ENCODE measurements at regions not wholly inside any gene's neighbourhood (a gene's known extent, or its start where the extent isn't known, plus 50 kb on each side); places are given as distances from the start of the nearest gene placed in this dataset.
"Not testable (repeated sequence)": the region's sequence is repeated elsewhere in the genome, so short reads cannot be mapped to it uniquely, and the experiment has no call there.

DNA sequence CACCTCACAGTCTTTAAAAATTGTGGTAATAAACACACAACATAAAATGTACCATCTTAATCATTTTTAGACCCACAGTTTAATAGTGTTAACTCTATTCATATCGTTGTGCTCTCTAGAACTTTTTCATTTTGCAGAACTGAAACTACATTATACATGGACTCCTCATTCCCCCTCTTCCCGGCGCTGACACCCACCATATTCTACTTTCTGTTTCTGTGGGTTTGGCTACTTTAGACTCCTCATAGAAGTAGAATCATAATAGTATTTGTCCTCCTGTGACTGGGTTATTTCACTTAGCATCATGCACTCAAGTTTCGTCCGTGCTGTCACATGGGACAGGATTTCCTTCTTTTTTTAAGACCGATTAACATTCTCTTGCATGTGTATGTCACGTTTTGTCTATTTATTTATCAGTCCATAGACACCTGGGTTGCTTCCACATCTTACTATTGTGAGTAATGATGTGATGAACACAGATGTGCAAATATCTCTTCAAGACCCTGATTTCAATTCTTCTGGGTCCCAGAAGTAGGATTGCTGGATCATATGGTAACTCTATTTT lies 62.9 kb upstream of the TMPRSS2 start:
- H3K4me3 ChIP-seq (ENCODE audit: low read length), result no peak overlapping the region
- 93% methylated on average over 6 of the region's 7 CpGs for WGBS
- no peak overlapping the region for H3K27ac ChIP-seq (ENCODE audit: low read depth, low read length)
- H3K9ac ChIP-seq (ENCODE audit: low read depth, low read length), result no peak overlapping the region
- H3K36me3 ChIP-seq (ENCODE audit: insufficient read depth, low read length), result no peaks in the 10 kb centered on the region
- H3K4me1 ChIP-seq (ENCODE audit: insufficient read depth, low read length), result no peaks in the 10 kb centered on the region
- H3K9me3 ChIP-seq (ENCODE audit: insufficient read depth, low read depth, low read length), result peaks cover 8% of the 10 kb centered on the region
- no peaks in the 10 kb centered on the region for H3K27me3 ChIP-seq (ENCODE audit: insufficient read depth, low read length)

DNA sequence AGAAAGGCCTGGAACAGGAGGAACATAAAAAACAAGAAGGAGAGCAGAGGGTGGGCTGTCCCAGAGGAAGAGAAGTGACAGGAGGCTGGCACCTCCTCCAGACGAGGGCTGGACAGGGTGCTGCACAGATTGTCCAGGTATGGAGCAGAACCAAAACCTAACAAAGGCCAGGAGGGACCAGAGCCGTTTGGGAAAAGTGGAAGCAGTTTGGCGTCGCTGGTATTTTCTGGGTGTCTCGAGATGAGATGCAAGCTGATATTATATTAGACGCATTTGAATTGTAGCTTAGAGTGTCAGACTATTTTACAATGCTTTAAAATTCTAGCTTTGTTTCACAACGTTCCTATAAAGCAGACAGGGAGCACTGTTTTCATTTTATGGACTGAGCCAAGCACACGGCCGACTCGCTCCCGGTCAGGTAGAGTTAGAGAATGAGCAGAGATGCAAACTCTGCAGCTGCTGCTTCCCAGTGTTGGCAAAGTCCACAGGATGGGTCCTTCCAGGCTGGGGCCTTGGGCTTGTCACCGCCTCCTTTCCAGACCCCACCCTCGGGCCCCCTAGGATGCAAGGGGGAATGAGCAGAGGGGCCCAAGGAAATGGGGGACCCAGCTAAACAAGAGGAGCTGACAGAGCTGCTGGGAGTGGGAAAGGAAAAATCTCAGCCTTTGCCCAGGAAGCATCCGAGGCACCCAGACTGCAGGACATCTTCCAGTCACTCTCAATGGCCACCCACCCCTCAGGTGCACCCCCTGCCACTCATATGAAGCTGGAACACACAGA lies 60.8 kb upstream of the TMPRSS2 start:
- Histone ChIP-seq H3K9ac (ENCODE audit: low read depth, low read length) (no peak overlapping the region), H3K27me3 (ENCODE audit: insufficient read depth, low read length) (no peaks in the 10 kb centered on the region), H3K27ac (ENCODE audit: low read depth, low read length) (no peak overlapping the region), H3K9me3 (ENCODE audit: insufficient read depth, low read depth, low read length) (no peaks in the 10 kb centered on the region), H3K4me3 (ENCODE audit: low read length) (no peak overlapping the region), H3K36me3 (ENCODE audit: insufficient read depth, low read length) (no peaks in the 10 kb centered on the region), H3K4me1 (ENCODE audit: insufficient read depth, low read length) (no peaks in the 10 kb centered on the region)
- WGBS, result 87% methylated on average over 14 of the region's 14 CpGs

DNA sequence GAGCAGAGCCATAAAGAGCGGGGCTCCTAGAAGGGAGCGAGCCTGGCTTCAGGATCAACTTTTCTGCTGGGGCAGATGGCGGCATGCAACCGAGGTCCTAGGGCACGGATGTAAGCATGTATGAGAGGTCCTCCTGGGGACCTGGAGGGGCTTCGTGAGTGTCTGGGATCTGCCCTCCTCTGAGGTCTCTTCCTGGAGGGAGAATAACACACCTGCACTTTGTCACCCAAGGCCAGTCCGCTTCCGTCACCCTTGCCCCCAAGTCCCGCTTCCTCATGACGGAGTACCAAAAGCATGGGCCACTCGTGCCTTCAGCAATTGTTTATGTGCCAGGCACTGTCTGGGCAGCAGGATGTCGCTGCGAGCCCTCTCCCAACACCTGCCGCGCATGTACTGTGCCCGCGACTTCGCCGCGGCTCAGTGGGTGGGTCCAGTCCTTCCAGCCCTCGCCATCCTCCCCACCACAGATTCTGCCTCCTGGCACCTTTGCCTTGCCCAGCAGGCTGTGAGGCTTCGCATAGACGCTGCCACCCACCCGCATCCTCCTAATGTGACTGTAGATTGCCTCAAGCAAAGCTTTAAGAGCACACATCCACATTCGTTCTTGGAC lies 60.0 kb upstream of the TMPRSS2 start:
- Histone ChIP-seq H3K4me1 (ENCODE audit: insufficient read depth, low read length) (no peaks in the 10 kb centered on the region), H3K27me3 (ENCODE audit: insufficient read depth, low read length) (no peaks in the 10 kb centered on the region), H3K36me3 (ENCODE audit: insufficient read depth, low read length) (no peaks in the 10 kb centered on the region), H3K27ac (ENCODE audit: low read depth, low read length) (no peak overlapping the region), H3K9ac (ENCODE audit: low read depth, low read length) (no peak overlapping the region), H3K4me3 (ENCODE audit: low read length) (no peak overlapping the region), H3K9me3 (ENCODE audit: insufficient read depth, low read depth, low read length) (no peaks in the 10 kb centered on the region)
- 89% methylated on average over 25 of the region's 25 CpGs for WGBS

DNA sequence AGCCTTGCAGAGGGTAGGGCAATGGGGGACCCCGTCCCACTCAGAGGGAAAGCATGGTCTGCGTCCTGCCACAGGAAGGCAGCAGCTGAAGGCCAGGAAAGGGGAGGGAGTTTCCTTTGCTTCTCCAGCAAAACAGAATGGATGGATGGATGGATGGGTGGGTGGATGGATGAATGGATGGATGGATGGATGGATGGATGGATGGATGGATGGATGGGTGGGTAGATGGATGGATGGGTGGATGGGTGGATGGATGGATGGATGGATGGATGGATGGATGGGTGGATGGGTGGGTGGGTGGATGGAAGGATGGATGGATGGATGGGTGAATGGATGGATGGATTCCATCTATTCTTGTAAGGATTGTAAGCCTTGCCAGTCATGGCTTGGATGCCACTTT lies 59.3 kb upstream of the TMPRSS2 start:
- not testable (repeated sequence) for H3K27me3 ChIP-seq (ENCODE audit: insufficient read depth, low read length); H3K9me3 ChIP-seq (ENCODE audit: insufficient read depth, low read depth, low read length); H3K4me1 ChIP-seq (ENCODE audit: insufficient read depth, low read length); H3K4me3 ChIP-seq (ENCODE audit: low read length); H3K9ac ChIP-seq (ENCODE audit: low read depth, low read length); H3K36me3 ChIP-seq (ENCODE audit: insufficient read depth, low read length); H3K27ac ChIP-seq (ENCODE audit: low read depth, low read length)
- WGBS, result 94% methylated on average over 2 of the region's 2 CpGs

DNA sequence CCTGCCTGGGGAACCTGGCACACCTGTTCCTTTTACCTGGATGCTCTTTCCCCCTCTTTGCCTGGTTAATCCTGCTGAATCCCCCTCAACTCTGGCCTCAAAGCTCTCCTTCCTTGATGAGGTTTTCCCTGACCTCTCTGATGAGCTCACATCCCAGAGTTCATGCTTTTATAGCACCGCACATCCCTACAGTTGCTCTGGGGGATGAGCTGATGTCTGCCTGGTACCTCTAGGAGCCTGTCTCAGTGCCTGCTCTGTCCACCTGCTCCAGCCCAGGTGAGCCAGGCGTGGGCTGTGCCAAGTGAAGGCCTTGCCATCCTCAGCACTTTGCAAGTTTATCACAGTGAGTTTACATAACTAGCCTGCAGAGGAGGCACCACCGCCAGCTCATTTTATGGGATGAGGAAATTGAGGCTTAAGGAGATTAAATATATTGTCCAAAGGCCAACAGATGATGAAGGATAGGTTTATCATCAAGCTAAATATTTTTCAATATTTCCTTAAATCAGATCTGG lies 58.6 kb upstream of the TMPRSS2 start:
- 96% methylated on average over 3 of the region's 3 CpGs for WGBS
- Histone ChIP-seq H3K27ac (ENCODE audit: low read depth, low read length) (no peak overlapping the region), H3K4me3 (ENCODE audit: low read length) (no peak overlapping the region), H3K9ac (ENCODE audit: low read depth, low read length) (no peak overlapping the region), H3K36me3 (ENCODE audit: insufficient read depth, low read length) (no peaks in the 10 kb centered on the region), H3K27me3 (ENCODE audit: insufficient read depth, low read length) (no peaks in the 10 kb centered on the region), H3K4me1 (ENCODE audit: insufficient read depth, low read length) (no peaks in the 10 kb centered on the region), H3K9me3 (ENCODE audit: insufficient read depth, low read depth, low read length) (no peaks in the 10 kb centered on the region)

DNA sequence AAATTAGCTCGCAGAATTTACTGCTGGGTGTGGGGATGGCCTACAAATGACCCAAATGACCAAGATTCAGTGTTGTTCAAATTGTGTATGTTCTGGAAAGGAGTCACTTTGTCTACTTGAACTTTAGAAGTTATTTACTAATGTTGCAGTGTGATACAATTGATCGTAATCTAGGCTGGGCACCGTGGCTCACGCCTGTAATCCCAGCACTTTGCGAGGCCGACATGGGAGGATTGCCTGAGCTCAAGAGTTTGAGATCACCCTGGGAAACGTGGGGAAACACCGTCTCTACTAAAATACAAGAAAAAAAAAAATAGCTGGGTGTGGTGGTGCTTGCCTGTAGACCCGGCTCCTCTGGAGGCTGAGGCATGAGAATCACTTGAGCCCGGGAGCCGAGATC lies 57.6 kb upstream of the TMPRSS2 start:
- Histone ChIP-seq H3K36me3 (ENCODE audit: insufficient read depth, low read length) (no peaks in the 10 kb centered on the region), H3K9ac (ENCODE audit: low read depth, low read length) (no peak overlapping the region), H3K4me3 (ENCODE audit: low read length) (no peak overlapping the region), H3K9me3 (ENCODE audit: insufficient read depth, low read depth, low read length) (no peaks in the 10 kb centered on the region), H3K4me1 (ENCODE audit: insufficient read depth, low read length) (no peaks in the 10 kb centered on the region), H3K27ac (ENCODE audit: low read depth, low read length) (no peak overlapping the region), H3K27me3 (ENCODE audit: insufficient read depth, low read length) (no peaks in the 10 kb centered on the region)
- 82% methylated on average over 11 of the region's 11 CpGs for WGBS

DNA sequence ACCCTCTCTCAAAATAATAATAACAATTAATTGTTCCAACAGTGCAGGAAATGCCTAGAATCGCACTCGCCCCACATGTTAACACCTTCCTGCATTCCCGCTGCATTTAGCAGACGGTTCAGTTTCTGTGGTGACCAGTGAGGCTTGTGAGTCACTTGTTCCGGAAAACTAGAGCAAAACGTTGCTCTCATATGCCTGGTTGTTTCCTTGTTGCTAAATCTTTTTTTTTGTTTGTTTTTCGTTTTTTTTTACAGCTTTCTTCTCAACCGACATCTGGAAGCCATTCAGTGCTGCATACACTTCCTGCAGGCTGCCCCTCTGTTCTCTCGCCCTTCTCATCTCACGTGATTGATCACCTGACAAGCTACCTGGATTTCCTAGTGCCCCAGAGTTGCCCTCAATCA lies 56.9 kb upstream of the TMPRSS2 start:
- no peak overlapping the region for H3K9ac ChIP-seq (ENCODE audit: low read depth, low read length)
- 88% methylated on average over 10 of the region's 10 CpGs for WGBS
- H3K27ac ChIP-seq (ENCODE audit: low read depth, low read length), result no peak overlapping the region
- no peaks in the 10 kb centered on the region for H3K36me3 ChIP-seq (ENCODE audit: insufficient read depth, low read length)
- no peaks in the 10 kb centered on the region for H3K9me3 ChIP-seq (ENCODE audit: insufficient read depth, low read depth, low read length)
- no peak overlapping the region for H3K4me3 ChIP-seq (ENCODE audit: low read length)
- no peaks in the 10 kb centered on the region for H3K27me3 ChIP-seq (ENCODE audit: insufficient read depth, low read length)
- no peaks in the 10 kb centered on the region for H3K4me1 ChIP-seq (ENCODE audit: insufficient read depth, low read length)

DNA sequence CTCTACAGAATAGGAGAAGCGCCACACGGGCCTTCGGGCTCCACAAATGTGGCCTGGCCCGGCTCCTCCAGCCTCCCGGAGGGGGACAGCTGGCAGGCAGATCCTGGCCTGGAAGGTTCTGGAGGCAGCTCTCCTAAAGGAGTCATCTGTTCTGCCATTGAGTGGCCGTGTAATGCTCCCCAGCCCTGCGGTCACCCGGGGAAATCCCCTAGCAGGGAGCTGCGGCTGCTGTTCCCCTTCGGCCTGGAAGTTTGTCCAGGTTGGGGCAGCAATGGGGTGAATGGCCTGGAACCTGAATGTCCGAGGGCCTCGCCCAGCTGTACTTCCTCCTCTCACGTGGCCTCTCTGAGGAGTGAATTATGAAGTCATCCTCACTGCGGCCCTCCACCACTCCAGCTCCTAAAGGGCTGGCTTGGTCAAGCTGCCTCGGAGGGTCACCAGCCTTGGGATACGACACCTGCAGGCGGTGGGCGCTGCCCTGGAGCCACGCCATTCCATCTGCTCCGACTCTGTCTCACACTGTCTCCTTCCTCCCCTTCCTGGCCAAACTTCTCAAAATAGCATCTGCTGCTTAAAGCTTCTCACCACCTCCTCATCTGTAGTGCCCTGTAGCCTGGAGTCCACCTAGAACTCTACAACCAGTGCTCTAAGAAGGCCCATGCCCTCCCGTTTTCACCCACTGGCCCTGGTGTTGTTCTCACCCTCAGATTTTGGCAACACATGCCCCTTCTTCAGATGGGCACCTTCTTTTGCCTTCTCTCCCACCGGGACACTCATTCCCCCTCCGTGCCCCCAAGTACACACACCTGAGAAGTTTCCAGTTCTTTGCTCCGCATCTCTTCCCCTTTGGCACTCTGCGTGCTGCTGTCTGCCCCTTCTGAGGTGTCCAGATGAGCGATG lies 54.4 kb upstream of the TMPRSS2 start:
- Histone ChIP-seq H3K9me3 (ENCODE audit: insufficient read depth, low read depth, low read length) (no peaks in the 10 kb centered on the region), H3K4me1 (ENCODE audit: insufficient read depth, low read length) (no peaks in the 10 kb centered on the region), H3K27ac (ENCODE audit: low read depth, low read length) (no peak overlapping the region), H3K27me3 (ENCODE audit: insufficient read depth, low read length) (no peaks in the 10 kb centered on the region), H3K4me3 (ENCODE audit: low read length) (no peak overlapping the region), H3K36me3 (ENCODE audit: insufficient read depth, low read length) (no peaks in the 10 kb centered on the region), H3K9ac (ENCODE audit: low read depth, low read length) (no peak overlapping the region)
- WGBS, result 92% methylated on average over 26 of the region's 26 CpGs

DNA sequence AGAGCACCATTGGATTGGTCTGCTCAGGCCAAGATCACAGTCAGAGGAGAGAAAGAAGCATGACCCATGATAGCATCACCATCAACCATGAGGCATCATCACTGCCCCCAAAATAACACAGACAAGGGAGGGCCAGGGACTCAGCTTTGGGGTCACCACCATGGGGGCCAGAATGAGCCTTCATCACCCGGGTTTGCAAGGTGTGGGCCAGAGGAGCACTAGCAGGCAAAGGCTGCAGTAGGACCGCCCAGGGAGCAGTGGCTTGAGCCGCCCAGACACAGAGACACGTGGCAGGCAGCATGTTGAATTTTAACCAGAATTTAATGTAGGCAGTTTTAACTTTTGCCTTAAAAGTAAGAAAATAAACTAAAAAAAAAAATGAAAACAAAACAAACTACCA lies 53.7 kb upstream of the TMPRSS2 start:
- WGBS, result 87% methylated on average over 4 of the region's 4 CpGs
- H3K36me3 ChIP-seq (ENCODE audit: insufficient read depth, low read length), result no peaks in the 10 kb centered on the region

DNA sequence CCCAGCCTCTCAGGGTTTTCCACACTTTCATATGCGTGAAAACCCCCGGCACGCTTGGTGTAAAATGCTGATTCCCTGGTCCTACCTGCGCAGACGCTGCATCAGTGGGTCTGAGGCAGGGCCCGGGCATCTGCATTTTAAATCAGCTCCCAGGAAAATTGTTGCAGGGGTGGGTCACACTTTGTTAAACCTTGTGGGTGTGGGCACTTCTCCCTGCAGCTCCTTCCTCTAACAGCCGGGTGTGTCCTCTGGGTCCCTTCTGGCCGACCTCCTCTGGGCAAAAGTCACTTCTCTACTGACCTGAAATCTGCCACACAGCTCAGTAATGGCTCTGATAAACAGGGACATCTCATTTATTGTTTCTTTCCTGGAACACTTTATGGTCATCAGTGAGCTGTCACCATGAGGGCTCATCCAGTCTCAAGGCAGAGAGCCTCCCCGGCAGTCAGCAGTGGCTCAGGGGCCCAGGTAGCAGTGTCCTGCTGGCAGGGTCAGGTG lies 52.8 kb upstream of the TMPRSS2 start:
- 75% methylated on average over 9 of the region's 9 CpGs for WGBS
- Histone ChIP-seq H3K4me3 (ENCODE audit: low read length) (no peak overlapping the region), H3K9me3 (ENCODE audit: insufficient read depth, low read depth, low read length) (no peaks in the 10 kb centered on the region), H3K9ac (ENCODE audit: low read depth, low read length) (no peak overlapping the region), H3K27ac (ENCODE audit: low read depth, low read length) (no peak overlapping the region), H3K4me1 (ENCODE audit: insufficient read depth, low read length) (no peaks in the 10 kb centered on the region), H3K27me3 (ENCODE audit: insufficient read depth, low read length) (no peaks in the 10 kb centered on the region), H3K36me3 (ENCODE audit: insufficient read depth, low read length) (no peaks in the 10 kb centered on the region)

More for the DNA sequence above, 53.7 kb upstream of the TMPRSS2 start:
- Histone ChIP-seq H3K9me3 (ENCODE audit: insufficient read depth, low read depth, low read length) (no peaks in the 10 kb centered on the region), H3K27me3 (ENCODE audit: insufficient read depth, low read length) (no peaks in the 10 kb centered on the region), H3K27ac (ENCODE audit: low read depth, low read length) (no peak overlapping the region), H3K4me1 (ENCODE audit: insufficient read depth, low read length) (no peaks in the 10 kb centered on the region), H3K4me3 (ENCODE audit: low read length) (no peak overlapping the region), H3K9ac (ENCODE audit: low read depth, low read length) (no peak overlapping the region)
